NCI-H146 treated with DMSO at 0.1 percent for 48 hours (cell line): ENCODE measurements at regions not wholly inside any gene's neighbourhood (a gene's known extent, or its start where the extent isn't known, plus 50 kb on each side); places are given as distances from the start of the nearest gene placed in this dataset.

Experiments used
- DNase-seq: peaks from one replicate; lab custom pipeline; 2025; ENCODE audit not compliant: unreplicated experiment; lab: John Stamatoyannopoulos, UW

DNA sequence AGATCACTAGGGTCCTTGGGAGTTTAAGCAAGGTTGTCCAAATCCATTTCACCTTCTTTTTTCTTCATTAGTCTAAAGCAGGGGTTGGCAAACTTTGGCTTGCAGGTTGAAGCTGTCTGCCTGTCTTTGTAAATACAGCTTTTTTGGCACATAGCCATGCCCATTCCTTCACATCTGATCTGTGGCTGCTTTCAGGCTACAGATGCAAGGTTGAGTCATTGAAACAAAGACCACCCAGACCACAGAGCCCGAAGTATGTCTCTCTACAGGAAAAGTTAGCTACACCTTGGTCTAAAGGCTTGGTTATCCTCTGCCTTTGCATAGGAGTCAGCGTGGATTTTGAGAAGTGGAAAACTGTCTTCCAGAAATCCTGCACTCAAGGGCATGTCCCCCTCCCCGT, 238.1 kb upstream of the STS start:
- DNase-seq = no peak

DNA sequence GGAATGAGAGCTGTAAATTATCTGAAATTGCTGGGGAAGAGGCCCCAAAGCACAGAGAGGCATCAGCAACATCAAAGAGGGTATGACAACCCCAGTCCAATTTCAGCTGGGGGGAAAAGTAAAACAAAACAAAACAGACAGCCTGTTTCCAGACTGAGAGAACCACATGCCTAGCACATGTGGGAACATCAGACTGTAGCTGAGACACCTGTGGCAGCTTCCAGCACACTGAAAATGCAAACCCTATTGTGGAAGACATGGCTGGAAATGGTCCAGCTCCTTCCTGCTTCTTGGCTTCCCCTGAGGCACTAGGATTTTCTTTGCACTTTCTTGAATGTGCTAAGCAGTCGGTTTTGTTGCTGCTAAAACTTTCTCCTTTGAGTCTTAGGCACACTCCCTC, 240.9 kb upstream of the STS start:
- DNase-seq = no peak

DNA sequence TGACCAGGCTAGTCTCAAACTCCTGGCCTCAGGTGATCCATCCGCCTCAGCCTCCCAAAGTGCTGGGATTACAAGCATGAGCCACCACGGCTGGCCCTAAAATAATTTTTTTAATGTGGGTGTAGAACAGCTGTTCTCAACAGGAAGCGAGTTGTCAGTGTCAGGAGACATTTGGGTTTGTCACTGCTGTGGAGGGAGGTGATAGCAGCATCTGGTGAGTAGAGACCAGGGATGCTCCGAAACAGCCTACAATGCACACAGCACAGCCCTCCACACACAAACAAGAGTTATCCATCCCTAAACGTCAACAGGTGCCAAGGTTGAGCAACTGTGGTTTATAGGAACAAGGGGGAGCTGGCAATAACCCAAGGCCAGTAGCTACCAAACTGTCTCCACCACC, 243.4 kb upstream of the STS start:
- DNase-seq = no peak

DNA sequence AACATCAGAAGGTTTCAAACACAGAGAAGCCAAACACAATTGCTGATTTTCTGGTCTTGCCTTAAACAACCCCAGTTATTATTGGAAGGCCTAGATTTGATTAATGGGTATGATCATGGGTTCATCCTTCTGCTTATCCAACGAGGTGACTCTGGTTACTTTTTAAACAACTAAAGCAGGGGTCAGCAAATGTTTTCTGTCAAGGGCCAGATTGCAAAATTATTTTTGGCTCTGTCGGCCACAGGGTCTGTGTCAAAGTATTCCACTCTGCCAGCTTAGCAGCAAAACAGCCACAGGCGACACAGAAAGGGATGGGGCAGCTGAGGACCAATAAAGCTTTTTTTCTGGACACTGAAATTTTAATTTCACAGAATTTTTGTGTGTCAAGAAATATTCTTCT, 249.1 kb upstream of the STS start:
- DNase-seq = no peak

DNA sequence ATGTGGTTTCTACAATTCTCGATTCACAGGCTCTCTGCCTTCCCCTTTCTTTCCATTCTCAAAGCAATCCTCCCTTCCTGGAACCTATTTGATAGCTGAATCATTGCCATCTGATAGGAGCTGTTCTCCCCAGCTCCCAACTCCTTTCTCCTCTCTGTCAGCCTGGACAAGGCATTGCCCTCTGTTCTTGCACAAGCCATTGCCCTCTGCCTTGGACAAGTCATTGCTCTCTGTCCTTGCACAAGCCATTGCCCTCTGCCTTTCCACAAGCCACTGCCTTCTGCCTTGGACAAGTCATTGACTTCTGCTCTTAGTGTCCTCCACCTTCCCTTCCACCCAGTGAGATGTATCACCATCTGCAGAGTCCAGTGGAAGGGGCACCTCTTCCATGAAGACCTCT, 256.1 kb upstream of the STS start:
- DNase-seq = no peak

DNA sequence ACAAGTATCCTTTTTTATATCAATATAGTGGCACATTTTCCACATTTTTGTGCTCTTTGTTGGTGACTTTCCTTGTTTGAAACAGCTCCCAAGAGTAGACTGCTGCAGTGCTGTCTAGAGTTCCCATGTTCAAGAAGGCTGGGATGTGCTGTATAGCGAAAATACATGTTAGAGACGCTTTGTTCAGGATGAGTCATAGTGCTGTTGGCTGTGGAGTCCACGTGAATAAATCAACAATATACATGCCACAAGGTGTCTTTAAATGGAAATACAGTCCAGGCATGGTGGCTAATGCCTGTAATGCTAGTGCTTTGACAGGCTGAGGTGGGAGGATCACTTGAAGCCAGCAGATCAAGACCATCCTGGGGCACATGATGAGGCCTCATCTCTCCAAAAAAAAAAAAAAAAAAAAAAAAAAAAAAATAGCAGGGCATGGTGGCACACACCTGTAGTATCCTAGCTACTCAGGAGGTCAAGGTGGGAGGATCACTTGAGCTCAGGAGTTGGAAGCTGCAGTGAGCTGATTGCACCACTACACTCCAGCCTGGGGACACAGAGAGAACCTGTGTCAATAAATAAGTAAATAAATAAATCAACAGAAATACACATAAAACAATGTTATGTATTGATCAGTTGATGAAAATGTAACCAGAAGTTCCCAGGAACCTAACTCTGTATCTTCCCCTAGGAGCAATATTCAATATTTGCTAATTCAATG, 256.8 kb upstream of the STS start:
- no peak for DNase-seq

DNA sequence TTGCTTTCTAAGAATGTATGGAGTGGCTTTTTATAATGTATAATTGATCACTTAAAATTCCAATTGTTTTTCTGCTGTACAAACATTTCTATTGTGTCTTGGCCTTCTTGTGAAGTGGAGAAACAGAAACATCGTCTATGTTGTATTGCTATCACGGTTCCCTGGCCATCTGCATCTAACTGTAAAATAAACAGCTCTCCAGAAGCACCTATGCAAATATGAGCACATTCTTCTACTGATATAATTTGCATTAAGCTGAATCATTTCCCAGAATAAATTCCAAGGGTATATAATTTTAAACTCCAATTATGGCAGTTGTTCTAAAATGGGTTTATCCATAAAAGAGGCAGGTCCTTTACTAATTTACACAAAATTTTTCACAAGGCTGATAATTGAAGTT, 261.6 kb upstream of the STS start:
- no peak for DNase-seq

DNA sequence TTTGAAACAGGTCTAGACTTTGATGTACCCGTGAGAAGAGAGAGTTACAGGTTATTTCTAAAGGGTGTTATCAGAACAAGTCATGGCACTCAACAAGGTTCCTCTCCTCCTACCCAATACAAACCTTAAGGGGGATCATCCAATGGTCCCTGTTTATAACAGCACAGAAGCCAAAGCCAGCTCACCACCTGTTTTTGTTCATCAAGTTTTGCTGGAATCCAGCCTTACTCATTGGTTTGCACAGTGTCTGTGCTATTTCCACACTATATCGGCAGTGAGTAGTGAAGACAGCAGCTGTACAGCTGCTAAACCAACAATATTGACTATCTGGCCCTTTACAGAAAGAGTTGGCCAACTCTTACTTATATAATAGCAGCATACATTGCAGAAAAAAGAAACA, 262.1 kb upstream of the STS start:
- DNase-seq = no peak

DNA sequence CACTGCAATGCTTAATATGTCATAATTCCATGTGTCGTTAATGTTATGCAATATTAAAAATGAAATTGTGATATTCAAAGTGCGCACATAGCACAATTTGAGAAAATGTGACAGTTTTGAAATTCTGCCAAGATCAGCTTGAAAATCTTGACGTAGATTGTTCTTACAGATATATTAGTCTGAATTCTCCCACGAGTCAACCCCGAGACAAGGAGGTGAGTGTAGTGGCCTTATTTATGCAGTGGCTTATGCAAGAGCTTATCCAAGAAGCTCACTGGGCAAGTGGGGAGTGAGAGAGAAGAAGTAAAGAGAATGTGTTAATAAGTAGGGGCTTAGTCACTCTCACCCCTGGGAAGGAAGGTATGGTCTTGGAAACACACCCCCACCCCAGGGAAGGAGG, 286.1 kb upstream of the STS start:
- no peak for DNase-seq

DNA sequence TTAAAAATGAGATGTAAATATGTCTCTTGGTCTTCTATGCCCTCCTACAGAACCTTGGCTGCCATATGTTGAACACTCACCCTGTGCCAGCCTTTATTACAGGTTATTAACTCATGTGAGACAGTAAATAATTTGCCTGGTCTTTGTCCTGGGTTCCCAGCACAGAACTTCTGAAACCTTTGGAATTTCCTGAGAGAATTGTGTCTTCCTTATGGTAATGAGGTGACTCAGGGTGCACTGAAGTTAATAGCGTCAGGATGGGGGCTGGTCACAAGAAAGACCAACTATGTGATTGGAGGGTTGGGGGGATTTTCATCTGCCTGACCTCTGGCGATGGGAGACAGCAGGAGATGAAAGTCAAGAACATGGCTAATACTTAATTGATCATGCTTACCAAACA, 289.8 kb upstream of the STS start:
- DNase-seq = no peak

DNA sequence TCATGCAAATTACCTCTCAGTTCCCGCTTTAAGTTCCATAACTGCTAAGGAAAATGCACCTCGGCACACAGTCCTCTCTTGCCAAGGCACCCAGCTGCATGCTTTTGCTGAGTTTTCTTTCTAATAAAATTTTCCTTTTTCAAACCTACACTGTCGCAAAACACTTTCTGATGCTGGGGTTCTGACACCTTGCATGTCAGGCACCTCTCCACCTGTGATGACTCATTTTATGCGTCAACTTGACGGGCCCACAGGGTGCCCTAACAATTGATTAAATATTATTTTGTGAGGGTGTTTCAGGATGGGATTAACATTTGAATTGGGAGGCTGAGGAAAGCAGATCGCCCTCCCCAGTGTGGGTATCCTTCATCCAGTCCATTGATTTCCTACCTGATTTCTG, 291.0 kb upstream of the STS start:
- peak; percentile 18 for DNase-seq

DNA sequence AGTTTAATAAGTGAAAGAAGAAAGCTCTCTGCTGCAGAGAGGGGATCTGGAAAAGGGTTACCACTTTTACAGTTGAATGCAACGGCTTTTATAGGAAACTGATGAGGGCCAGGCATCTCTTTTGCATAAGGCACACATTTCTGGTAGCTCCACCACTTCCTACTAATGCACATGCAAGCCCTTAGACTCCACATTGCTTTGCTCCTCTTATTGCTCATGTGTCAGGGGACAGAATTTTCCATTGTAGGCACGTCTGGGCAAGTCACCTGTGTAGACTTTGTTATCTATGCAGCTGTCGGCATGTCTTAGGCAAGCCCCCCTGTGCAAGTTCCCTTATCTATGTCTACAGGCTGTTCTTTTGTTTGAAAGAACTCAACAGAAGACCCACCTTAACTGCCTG, 294.6 kb upstream of the STS start:
- DNase-seq = peak; percentile 6

DNA sequence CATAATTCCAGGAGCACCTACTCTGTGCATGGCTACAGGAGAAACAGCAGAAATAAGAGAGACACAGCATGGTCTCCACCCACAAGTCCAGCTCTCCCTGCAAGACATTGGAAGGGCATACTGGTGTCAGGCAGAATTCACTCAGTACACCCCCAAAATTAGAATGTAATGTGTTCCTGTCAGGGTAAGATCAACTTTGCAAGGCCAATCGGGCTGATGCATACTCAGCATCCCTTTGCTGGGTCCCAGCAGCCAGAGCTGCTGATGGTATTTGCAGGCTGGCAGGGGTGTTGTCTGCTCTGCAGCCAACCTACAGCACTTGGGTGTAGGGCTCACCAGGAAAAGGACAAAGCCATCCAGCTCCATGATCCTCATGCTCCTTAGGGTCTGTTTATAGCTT, 295.4 kb upstream of the STS start:
- DNase-seq = no peak

DNA sequence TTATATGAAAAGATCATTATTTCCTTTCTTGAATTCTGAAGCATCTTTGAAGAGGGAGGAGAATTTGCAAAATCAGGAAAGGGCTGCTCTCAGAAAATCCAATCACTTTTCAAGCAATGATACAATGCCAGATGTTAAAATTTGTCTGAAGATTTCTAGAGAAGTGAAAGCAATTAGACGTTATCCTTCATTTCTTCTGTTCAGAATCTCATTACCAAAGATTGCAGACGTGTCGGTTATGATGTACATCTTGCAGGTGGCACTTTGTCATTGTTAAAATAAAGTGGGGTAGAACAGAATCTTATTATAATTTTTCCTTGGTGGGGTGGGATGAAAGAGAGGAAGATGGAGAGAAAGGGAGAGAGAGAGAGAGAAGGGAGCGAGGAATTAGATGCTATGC, 296.4 kb upstream of the STS start:
- no peak for DNase-seq

DNA sequence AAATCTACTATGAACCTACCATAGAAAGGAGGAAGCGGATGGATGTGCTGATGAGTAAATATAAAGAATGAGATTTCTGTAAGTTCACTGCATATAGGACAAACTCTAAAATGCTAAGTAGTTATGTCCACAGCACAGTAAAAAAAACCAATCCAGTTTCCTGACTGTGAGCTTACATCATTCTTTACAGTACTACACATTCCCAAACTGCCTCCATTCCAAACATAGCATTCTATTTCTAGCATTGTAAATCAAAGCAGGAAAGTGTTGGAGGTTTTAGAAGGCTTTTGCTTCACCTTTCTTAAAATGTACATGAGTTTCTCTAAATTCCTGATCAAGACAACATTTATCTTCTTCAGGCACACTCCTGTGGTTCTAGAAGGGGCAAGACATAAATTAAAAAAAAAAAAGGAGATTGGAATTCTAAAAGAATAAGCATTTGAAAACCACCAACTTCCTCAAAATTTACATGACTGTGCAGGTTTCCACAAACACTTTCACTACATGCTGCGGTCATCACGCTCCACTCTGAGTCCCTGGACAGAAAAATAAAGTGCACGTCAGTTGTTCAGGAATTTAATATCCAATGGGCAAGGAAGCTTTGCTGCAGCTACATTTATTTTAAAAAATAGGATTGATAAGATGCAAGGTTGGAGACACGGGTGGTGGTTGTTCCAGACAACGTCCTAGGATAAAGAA, 297.6 kb upstream of the STS start:
- DNase-seq = no peak

DNA sequence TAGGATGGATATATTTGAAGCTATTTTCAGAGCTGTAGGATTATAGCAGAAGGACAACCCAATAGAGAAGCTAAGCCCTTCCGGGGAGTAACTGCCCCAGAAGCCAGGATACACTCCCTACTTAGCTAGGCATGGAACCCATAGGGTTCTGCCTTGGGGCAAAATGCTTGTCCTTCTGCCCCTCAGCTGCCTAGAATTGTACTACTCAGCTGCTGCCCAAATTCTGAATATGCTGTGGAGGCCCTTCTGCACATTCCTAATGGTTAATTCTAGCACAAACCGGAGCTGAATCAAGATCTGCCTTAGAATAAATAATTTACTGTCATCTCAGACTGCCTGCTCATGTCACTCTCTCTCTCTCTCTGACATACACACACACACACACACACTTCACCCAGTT, 297.7 kb upstream of the VCX3A start:
- DNase-seq = no peak

DNA sequence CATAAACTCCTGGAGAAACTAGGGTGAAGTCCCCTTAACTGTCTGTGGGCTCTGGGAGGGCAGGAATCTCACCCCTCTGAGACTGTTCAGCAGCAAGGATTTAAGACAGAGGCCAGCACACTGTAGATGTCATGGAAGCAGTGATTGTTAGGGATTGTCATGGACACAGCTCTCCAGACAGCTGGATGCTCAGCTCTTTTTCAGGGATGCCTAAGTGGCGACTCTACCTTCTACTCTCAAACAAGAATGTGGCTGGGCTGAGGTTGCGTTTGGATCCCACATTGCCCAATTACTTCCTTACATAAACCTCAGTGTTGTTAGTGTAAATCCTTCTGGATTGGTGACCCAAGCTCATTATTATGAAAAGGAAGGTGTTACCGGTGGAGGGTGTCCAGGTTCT, 291.9 kb upstream of the VCX3A start:
- DNase-seq = no peak

DNA sequence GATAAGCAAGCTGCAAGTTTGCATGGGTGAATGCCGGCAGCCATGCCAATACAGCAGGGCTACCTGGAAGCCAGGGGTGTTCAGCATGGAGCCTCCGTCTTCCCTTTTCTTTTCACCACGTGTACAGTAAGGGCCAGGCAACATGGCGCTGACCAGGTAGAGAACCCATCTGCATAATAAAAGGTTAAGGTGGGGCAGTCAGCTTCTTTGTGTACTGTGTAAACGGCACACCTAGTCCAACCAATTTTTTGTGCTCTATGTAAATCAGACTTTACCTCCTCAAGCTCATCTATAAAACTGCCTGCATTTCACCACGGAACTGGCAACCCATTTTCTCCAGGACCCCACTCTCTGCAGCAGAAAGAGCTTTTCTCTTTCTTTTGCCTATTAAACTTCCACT, 286.8 kb upstream of the VCX3A start:
- no peak for DNase-seq

DNA sequence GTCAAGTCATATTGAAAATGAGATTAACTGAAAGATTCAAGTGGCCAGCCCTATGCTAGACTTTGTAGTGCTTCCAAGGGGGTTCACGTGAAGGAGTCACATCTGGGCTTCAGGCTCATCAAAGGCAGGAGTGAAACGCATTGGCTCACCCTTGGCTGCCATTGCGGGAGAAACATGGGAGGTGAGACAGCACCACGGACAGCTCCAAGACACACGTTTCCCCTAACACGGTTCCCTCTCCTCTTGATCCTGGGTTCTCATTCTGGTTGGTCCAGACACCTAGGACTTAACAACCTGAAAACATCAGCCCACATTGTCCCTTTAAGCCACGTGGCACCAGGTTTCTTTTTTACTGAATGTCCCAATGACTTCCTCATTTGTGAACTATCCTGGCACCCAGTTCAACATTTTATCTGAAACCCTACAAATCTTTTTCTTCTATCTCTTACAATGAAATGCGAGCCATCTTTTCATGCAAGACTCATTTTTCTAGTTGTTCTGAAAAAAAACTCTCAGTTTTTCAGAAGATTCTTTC, 279.0 kb upstream of the VCX3A start:
- no peak for DNase-seq

DNA sequence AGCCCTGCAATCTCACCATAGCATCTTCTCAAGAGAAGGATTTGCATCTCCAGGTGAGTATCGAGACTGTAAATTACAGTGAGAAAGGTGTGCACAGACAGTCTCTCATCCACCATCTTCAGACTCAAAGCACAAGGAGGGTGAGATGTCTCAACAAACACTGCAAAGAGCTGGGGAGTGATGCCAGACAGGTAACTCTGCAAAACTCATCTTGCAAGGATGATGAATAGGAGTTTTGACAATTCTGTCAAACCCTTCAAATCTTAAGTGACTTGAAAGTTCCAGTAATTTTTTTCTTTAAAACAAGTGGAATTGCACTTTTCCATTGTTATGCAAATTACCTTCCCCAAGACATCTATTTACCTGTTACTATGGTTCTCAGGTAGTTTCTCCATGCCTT, 277.2 kb upstream of the VCX3A start:
- DNase-seq = no peak

DNA sequence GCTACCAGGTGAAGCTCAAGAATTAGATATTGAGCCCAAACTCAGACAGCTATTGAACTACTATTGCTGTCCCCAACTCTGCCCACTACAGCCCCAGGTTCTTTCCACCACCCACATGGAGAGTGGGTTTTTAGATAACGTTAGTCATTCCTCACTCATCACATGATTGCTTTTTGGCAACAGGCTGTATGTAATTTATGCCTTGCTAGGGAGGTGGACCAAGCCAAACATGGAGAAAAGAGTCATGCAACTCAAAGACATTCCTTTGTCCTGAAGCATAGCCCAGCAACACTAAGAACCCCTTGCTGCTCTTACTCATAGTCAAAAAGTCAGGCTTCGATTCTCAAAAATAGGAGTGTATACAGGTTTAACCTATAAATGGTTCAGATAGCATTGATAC, 275.9 kb upstream of the VCX3A start:
- no peak for DNase-seq

DNA sequence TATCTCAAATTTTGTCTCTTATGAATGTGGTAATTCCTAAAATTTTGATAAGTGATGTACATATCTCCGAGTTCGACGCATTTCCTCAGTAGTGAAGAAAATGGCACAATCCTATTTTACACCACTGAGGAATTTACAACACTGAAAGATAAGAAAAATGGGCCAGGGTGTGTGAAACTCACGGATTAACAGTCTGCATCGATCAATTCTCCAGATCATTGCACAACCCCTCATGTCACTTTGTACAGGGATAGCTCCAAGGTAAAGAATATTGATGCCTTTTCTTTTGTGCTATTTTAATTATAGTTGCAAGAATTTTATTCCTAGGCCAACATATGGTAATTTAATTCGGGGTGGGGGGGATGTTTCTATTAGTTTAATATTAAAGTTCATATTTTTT, 268.7 kb upstream of the VCX3A start:
- DNase-seq = no peak

DNA sequence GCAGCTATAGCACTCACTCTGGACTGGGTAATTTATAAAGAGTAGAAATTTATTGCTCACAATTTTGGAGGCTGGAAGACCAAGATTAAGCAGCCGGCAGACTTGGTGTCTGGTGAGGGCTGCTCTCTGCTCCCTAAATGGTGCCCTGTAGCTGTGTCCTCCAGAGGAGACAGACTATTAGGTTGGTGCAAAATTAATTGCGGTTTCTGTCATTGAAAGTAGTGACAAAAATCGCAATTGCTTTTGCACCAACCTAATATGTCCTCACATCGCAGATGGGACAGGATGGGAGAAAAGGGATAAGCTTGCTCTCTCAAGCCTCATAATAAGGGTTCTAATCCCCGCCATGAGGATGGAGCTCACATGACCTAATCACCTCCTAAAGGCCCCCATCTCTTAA, 258.1 kb upstream of the VCX3A start:
- no peak for DNase-seq
